CD4-positive, alpha-beta T cell treated with Interleukin-17A for 4 hours (primary cell): ENCODE measurements at regions not wholly inside any gene's neighbourhood (a gene's known extent, or its start where the extent isn't known, plus 50 kb on each side); places are given as distances from the start of the nearest gene placed in this dataset.

Source experiments
- DNase-seq: peaks from one replicate; pipeline ENCODE4 v3.0.0-alpha.2; 2020; ENCODE audit warnings: mixed read lengths

GRCh38 chr2:30310371-30310770 lies 79.0 kb downstream of the LBH start:
- no peak for DNase-seq

GRCh38 chr2:30310955-30311354 lies 79.6 kb downstream of the LBH start:
- peak; percentile 40 for DNase-seq

- DNase-seq: no peak
Measured at GRCh38 chr2:30311711-30312110, 80.4 kb downstream of the LBH start.

GRCh38 chr2:30312916-30313315 lies 81.6 kb downstream of the LBH start:
- DNase-seq: no peak

GRCh38 chr2:30314981-30315380 lies 83.6 kb downstream of the LBH start:
- no peak for DNase-seq

GRCh38 chr2:30315391-30316063 lies 84.2 kb downstream of the LBH start:
- DNase-seq: peak; percentile 58

GRCh38 chr2:30316408-30316807 lies 85.1 kb downstream of the LBH start:
- no peak for DNase-seq

- no peak for DNase-seq
Measured at GRCh38 chr2:30318987-30319782, 87.9 kb downstream of the LBH start.

- DNase-seq: no peak
Measured at GRCh38 chr2:30321466-30321865, 90.1 kb downstream of the LBH start.

- DNase-seq: no peak
Measured at GRCh38 chr2:30323499-30323898, 92.2 kb downstream of the LBH start.

GRCh38 chr2:30324245-30324908 lies 93.0 kb downstream of the LBH start:
- no peak for DNase-seq

GRCh38 chr2:30325600-30326328 lies 94.4 kb downstream of the LBH start:
- peak; percentile 23 for DNase-seq

GRCh38 chr2:30326497-30326896 lies 95.2 kb downstream of the LBH start:
- no peak for DNase-seq

GRCh38 chr2:30331038-30331437 lies 99.7 kb downstream of the LBH start:
- no peak for DNase-seq

GRCh38 chr2:30331869-30332268 lies 100.5 kb downstream of the LBH start:
- no peak for DNase-seq

- DNase-seq: peak; percentile 33
Measured at GRCh38 chr2:30332791-30333453, 101.6 kb downstream of the LBH start.

GRCh38 chr2:30334762-30335363 lies 103.5 kb downstream of the LBH start:
- DNase-seq: peak; percentile 49

GRCh38 chr2:30336084-30336483 lies 104.8 kb downstream of the LBH start:
- peak; percentile 24 for DNase-seq

GRCh38 chr2:30336978-30337841 lies 105.9 kb downstream of the LBH start:
- peak; percentile 77 for DNase-seq

- DNase-seq: no peak
Measured at GRCh38 chr2:30338475-30338874, 107.1 kb downstream of the LBH start.

- no peak for DNase-seq
Measured at GRCh38 chr2:30339071-30339470, 107.7 kb downstream of the LBH start.
